ENCODE measurements at regions not wholly inside any gene's neighbourhood (a gene's known extent, or its start where the extent isn't known, plus 50 kb on each side); places are given as distances from the start of the nearest gene placed in this dataset.

DNA sequence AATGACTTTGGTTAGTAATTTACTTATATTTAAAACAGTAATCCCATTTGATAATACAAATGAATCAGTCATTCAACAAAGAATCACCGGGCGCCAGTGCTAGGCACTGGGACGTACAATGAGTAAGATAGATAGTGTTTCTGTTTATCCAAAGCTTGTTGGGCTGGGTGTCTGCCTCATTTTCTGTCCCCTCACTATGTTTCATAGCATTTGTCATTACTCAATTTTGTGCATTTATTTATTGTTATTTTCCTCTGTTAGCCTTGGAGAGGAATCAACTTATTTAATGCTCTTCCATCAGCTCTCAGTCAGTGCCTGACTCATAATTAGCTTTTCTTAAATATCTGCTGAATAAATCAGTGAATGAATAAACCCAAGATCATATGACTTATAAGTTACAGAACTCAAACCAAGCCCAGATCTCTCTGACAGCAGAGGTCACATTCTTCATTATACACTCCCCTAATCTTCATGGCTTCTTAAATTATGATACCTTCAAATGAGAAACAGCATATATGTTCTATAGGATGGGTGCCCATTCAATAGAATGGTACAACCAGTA is 86.2 kb downstream of the TSPAN8 start:
- Histone ChIP-seq H3K4me1 (no peaks in the 10 kb centered on the region), H3K36me3 (replicated peaks) (no peaks in the 10 kb centered on the region), H3K9me3 (no peaks in the 10 kb centered on the region), H3K4me3 (no peak overlapping the region), H3K27me3 (ENCODE audit: low read depth) (no peaks in the 10 kb centered on the region)
- in situ Hi-C loops (cut with MboI; ENCODE audit: low sequenced_read_pairs), result no loop called here
- DNase-seq (ENCODE audit: low spot score in 2 of 2), result no peak

DNA sequence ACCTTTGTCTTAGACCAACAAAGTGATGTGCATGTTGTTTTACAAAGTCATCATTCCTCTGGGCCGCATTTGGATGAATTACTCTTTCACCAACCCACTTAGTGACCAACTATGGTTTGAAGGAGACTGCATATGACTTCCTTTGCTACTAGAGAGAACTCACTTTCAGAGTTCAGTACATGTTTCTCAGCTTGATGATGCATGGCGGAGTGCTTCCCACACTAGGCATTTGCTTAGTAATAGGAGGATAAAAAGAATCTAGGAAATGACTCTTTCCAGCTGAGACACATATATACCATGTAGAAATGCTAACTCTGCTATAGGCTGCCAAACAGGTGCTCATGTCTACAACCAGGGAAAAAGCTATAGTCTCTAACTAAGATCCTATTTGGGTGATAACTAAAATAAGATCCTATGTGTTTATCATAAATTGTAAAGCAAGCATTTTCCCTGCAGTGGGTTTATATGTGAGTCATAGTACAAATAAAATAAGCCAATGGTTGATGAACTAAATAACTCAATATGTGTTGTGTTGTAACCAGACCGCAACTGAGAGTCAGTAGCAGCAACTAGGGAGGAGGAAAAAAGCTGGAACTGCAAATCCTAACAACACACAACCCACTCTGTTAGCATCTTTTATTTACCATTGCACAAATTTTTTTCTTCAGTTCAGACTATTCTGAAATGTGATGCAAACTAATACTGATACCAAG is 87.2 kb downstream of the TSPAN8 start:
- in situ Hi-C loops (cut with MboI; ENCODE audit: low sequenced_read_pairs), result no loop called here
- DNase-seq (ENCODE audit: low spot score in 2 of 2), result no peak
- H3K36me3 ChIP-seq (replicated peaks), result no peaks in the 10 kb centered on the region
- H3K4me1 ChIP-seq, result no peaks in the 10 kb centered on the region
- H3K27me3 ChIP-seq (ENCODE audit: low read depth), result no peaks in the 10 kb centered on the region
- no peak overlapping the region for H3K4me3 ChIP-seq
- no peaks in the 10 kb centered on the region for H3K9me3 ChIP-seq

DNA sequence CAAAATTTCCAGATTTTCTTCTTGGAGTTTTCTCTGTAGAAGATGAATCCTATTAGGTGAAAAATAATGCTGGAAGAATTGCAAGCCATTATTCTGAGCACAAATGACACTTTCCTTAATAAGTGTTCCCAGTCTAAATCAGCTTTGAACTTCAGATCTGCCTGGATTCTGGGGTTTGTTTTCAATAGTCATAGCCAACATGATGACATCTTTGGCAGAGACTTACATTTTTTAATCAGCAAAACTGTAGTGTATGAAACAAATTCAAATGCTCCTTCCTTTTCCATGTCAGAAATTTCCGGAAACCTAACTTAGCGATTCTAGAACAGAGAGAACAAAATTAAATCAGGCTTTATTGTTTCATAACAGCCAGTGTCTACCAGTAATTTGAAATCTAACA is 88.5 kb downstream of the TSPAN8 start:
- DNase-seq (ENCODE audit: low spot score in 2 of 2), result no peak
- no peaks in the 10 kb centered on the region for H3K4me1 ChIP-seq
- H3K4me3 ChIP-seq, result no peak overlapping the region
- H3K27me3 ChIP-seq (ENCODE audit: low read depth), result no peaks in the 10 kb centered on the region
- no peaks in the 10 kb centered on the region for H3K9me3 ChIP-seq
- H3K36me3 ChIP-seq (replicated peaks), result no peaks in the 10 kb centered on the region
- in situ Hi-C loops (cut with MboI; ENCODE audit: low sequenced_read_pairs), result no loop called here

DNA sequence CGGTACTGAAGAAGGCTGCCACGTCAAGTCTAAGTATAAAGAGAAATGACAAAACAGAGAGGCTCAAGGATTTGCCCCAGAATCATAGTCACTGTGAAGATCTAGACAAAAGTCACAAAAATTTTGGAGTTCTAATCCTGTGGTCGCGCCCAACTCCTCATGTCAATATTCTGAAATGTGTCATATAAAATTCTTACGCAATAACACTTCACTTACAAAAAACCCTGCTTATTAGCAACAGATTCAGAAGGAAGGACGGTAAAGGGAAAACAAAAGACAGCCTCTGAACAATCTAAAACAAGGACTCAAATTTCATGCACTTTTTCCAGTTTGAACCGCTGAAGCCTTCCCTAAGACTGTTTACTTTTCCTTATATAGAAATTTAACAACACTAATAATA is 94.7 kb downstream of the TSPAN8 start:
- H3K9me3 ChIP-seq, result no peaks in the 10 kb centered on the region
- DNase-seq (ENCODE audit: low spot score in 2 of 2), result no peak
- in situ Hi-C loops (cut with MboI; ENCODE audit: low sequenced_read_pairs), result no loop called here

GRCh38 chr12:71061451-71061850 is 96.3 kb downstream of the TSPAN8 start:
- H3K4me3 ChIP-seq, result no peak overlapping the region
- H3K36me3 ChIP-seq (replicated peaks), result no peaks in the 10 kb centered on the region
- no peaks in the 10 kb centered on the region for H3K9me3 ChIP-seq
- no peaks in the 10 kb centered on the region for H3K4me1 ChIP-seq
- no peaks in the 10 kb centered on the region for H3K27me3 ChIP-seq (ENCODE audit: low read depth)
- in situ Hi-C loops (cut with MboI; ENCODE audit: low sequenced_read_pairs), result no loop called here
- no peak for DNase-seq (ENCODE audit: low spot score in 2 of 2)

More for the DNA sequence above, 94.7 kb downstream of the TSPAN8 start:
- Histone ChIP-seq H3K36me3 (replicated peaks) (no peaks in the 10 kb centered on the region), H3K4me1 (no peaks in the 10 kb centered on the region), H3K4me3 (no peak overlapping the region), H3K27me3 (ENCODE audit: low read depth) (no peaks in the 10 kb centered on the region)

DNA sequence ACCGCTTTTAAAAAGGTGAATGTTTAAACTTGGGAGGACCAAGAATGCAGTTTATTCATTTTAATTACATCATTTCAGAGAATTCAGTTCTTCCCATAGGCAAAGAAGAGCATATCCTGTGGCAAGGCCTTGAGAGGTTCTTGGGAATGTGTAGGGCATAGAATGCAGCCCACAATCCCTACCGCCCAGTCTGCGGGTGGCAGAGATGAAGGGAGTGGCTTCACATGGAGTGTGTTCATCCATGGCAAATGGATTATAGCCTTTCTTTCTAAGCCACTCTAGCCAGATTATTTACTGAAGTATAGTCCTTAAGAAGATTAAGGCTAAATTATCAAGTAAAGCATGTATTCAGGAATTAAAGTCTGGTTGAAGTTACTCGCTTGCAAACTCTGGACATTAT is 97.4 kb downstream of the TSPAN8 start:
- Histone ChIP-seq H3K4me1 (no peaks in the 10 kb centered on the region), H3K27me3 (ENCODE audit: low read depth) (no peaks in the 10 kb centered on the region), H3K9me3 (no peaks in the 10 kb centered on the region), H3K4me3 (no peak overlapping the region), H3K36me3 (replicated peaks) (no peaks in the 10 kb centered on the region)
- DNase-seq (ENCODE audit: low spot score in 2 of 2), result no peak
- in situ Hi-C loops (cut with MboI; ENCODE audit: low sequenced_read_pairs), result no loop called here

DNA sequence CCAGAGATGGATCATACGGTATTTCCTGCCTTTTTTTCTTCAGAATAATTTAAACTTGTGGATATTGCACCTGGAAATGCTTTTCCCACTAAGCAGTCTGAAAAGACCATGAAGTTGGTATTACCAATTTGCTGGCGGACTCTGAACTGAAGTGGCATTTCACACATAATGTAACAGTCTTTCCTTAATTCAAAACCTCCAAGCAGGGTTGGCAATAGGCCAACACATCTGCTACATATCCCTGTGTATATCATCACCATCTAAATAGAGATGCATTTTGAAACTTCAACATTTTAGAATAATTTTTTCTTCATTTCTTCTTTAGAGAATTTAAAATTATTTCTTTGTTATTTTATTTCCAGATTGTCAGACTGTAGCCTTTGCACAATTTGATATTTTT is 100.5 kb downstream of the TSPAN8 start:
- Histone ChIP-seq H3K36me3 (replicated peaks) (no peaks in the 10 kb centered on the region), H3K4me3 (no peak overlapping the region), H3K4me1 (no peaks in the 10 kb centered on the region), H3K27me3 (ENCODE audit: low read depth) (no peaks in the 10 kb centered on the region), H3K9me3 (no peaks in the 10 kb centered on the region)
- in situ Hi-C loops (cut with MboI; ENCODE audit: low sequenced_read_pairs), result no loop called here
- no peak for DNase-seq (ENCODE audit: low spot score in 2 of 2)

GRCh38 chr12:71054551-71054950 is 103.2 kb downstream of the TSPAN8 start:
- no peak overlapping the region for H3K4me3 ChIP-seq
- DNase-seq (ENCODE audit: low spot score in 2 of 2), result no peak
- no peaks in the 10 kb centered on the region for H3K27me3 ChIP-seq (ENCODE audit: low read depth)
- H3K36me3 ChIP-seq (replicated peaks), result no peaks in the 10 kb centered on the region
- no peaks in the 10 kb centered on the region for H3K4me1 ChIP-seq
- in situ Hi-C loops (cut with MboI; ENCODE audit: low sequenced_read_pairs), result no loop called here
- H3K9me3 ChIP-seq, result no peaks in the 10 kb centered on the region

DNA sequence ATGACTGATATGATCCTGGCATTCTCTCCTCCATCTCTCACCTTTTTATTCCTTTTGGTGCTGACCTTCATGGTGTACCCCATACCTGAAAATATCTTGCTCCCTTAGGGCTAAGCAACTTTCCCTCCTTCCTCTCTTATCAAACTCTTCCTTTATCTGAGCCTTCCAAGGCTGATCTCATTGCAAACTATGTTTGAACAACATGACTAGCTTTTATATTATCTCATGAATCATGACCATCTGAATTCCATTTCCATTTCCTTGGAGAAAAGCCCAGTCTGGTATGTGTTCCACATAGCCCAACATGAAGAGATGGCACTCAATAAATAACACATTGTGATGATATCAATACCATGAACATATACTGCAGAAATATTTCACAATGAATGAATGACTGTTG is 111.6 kb downstream of the TSPAN8 start:
- H3K4me3 ChIP-seq, result no peak overlapping the region
- no peaks in the 10 kb centered on the region for H3K36me3 ChIP-seq (replicated peaks)
- in situ Hi-C loops (cut with MboI; ENCODE audit: low sequenced_read_pairs), result no loop called here
- no peaks in the 10 kb centered on the region; the same call in 1 of the 2 replicates for H3K27me3 ChIP-seq (ENCODE audit: low read depth)
- H3K9me3 ChIP-seq, result no peaks in the 10 kb centered on the region
- DNase-seq (ENCODE audit: low spot score in 2 of 2), result no peak
- H3K4me1 ChIP-seq, result no peaks in the 10 kb centered on the region

- Histone ChIP-seq H3K27me3 (ENCODE audit: low read depth) (no peaks in the 10 kb centered on the region; the same call in 1 of the 2 replicates), H3K36me3 (replicated peaks) (no peaks in the 10 kb centered on the region), H3K4me1 (no peaks in the 10 kb centered on the region), H3K9me3 (no peaks in the 10 kb centered on the region), H3K4me3 (no peak overlapping the region)
- DNase-seq (ENCODE audit: low spot score in 2 of 2), result no peak
- in situ Hi-C loops (cut with MboI; ENCODE audit: low sequenced_read_pairs), result no loop called here
Observed at GRCh38 chr12:71045781-71046180, 112.0 kb downstream of the TSPAN8 start.

DNA sequence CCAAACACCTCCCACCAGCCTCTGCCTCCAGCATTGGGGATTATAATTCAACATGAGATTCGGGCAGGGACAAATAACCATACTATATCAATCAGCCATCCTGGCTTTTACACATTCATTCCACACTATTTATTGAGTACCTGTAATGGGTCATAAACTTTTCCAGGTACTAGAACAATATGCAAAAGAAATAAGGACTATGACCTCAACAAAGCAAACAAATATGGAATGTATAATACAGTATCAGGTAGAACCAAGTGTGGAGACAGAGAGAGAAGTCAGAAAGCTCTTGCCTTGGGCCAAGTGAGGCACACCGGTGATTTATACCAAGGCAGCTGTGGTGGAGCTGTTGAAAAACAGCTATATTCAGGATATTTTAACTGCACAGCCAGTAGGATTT is 116.3 kb downstream of the TSPAN8 start:
- no peaks in the 10 kb centered on the region for H3K4me1 ChIP-seq
- no peaks in the 10 kb centered on the region; the same call in 1 of the 2 replicates for H3K27me3 ChIP-seq (ENCODE audit: low read depth)
- H3K36me3 ChIP-seq (replicated peaks), result no peaks in the 10 kb centered on the region
- H3K9me3 ChIP-seq, result no peaks in the 10 kb centered on the region
- H3K4me3 ChIP-seq, result no peak overlapping the region
- DNase-seq (ENCODE audit: low spot score in 2 of 2), result no peak
- in situ Hi-C loops (cut with MboI; ENCODE audit: low sequenced_read_pairs), result no loop called here

DNA sequence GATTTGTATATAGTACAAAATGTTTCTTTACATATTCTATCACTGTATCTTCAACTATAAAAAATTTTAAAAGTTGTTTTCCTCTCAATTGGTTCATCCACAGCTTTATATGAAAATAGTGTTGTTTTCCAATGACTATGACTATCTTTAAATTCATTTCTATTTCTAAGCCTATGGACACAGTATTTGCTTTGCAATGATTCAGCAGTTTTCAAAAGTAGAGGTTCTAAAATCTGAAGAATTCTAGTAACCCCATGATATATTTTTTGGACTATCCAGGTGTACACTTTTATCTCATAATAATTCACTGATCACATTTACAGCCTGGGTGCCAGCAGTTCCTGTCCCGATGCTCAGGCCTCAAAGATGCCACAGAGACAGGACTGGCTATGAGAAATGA is 118.4 kb upstream of the PTPRR start:
- in situ Hi-C loops (cut with MboI; ENCODE audit: low sequenced_read_pairs), result no loop called here
- no peaks in the 10 kb centered on the region for H3K9me3 ChIP-seq
- no peaks in the 10 kb centered on the region for H3K36me3 ChIP-seq (replicated peaks)
- no peaks in the 10 kb centered on the region for H3K27me3 ChIP-seq (ENCODE audit: low read depth)
- no peak for DNase-seq (ENCODE audit: low spot score in 2 of 2)
- no peaks in the 10 kb centered on the region for H3K4me1 ChIP-seq
- no peak overlapping the region for H3K4me3 ChIP-seq

- no peaks in the 10 kb centered on the region for H3K4me1 ChIP-seq
- H3K36me3 ChIP-seq (replicated peaks), result no peaks in the 10 kb centered on the region
- H3K4me3 ChIP-seq, result no peak overlapping the region
- in situ Hi-C loops (cut with MboI; ENCODE audit: low sequenced_read_pairs), result no loop called here
- no peaks in the 10 kb centered on the region for H3K9me3 ChIP-seq
- DNase-seq (ENCODE audit: low spot score in 2 of 2), result no peak
- no peaks in the 10 kb centered on the region for H3K27me3 ChIP-seq (ENCODE audit: low read depth)
Observed at GRCh38 chr12:71036526-71036925, 116.0 kb upstream of the PTPRR start.

DNA sequence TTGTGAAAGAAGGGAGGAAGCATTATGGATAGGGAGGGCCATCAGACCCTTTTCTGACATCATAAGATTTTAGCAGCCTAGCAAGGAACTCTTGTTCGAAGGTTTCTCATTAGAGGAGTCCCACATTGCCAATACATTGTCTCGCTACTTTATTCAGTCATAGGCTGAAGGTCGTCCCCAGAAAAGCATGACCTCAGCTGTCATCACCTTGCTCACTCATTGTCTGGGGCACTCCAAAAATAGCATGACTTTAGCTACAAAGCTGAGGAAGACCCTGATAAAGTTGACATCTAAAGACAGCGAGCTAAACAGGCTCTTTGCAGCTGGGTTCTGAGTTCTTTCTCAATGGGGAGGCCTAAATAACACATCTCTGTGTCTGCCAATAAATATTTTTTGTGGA is 112.4 kb upstream of the PTPRR start:
- no peaks in the 10 kb centered on the region for H3K9me3 ChIP-seq
- H3K27me3 ChIP-seq (ENCODE audit: low read depth), result no peaks in the 10 kb centered on the region; the same call in 1 of the 2 replicates
- no peak overlapping the region for H3K4me3 ChIP-seq
- H3K4me1 ChIP-seq, result no peaks in the 10 kb centered on the region
- in situ Hi-C loops (cut with MboI; ENCODE audit: low sequenced_read_pairs), result no loop called here
- H3K36me3 ChIP-seq (replicated peaks), result no peaks in the 10 kb centered on the region
- no peak for DNase-seq (ENCODE audit: low spot score in 2 of 2)

DNA sequence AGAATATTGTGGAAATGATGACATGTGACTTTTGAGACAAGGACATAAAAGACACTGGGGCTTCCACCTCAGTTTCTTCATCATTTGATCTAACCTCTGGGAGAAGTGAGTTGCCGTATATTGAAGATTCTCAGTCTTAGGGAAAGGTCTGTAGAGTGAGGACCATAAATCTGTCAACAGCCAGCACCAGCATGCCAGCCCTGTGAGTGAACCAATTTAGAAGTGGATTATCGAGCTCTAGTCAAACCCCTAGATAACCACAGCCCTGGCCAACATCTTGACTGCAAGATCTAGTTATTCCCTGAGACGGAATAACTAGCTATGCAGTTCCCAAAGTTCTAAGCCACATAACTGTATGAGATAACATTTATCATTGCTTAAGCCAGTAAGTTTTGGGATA is 108.8 kb upstream of the PTPRR start:
- no peaks in the 10 kb centered on the region for H3K4me1 ChIP-seq
- in situ Hi-C loops (cut with MboI; ENCODE audit: low sequenced_read_pairs), result no loop called here
- no peaks in the 10 kb centered on the region for H3K9me3 ChIP-seq
- peaks cover 4% of the 10 kb centered on the region; the same call in 1 of the 2 replicates for H3K27me3 ChIP-seq (ENCODE audit: low read depth)
- H3K36me3 ChIP-seq (replicated peaks), result no peaks in the 10 kb centered on the region
- no peak overlapping the region for H3K4me3 ChIP-seq
- DNase-seq (ENCODE audit: low spot score in 2 of 2), result no peak

Measured in HAP-1 (cell line).